ENCODE measurements at regions not wholly inside any gene's neighbourhood (a gene's known extent, or its start where the extent isn't known, plus 50 kb on each side); places are given as distances from the start of the nearest gene placed in this dataset.

- intact Hi-C loops (cut with DNase I), result no loop called here
- no peak for TF ChIP-seq CTCF (IDR thresholded peaks at IDR 0.05)
- H3K4me3 ChIP-seq, result no peak overlapping the region
- no peaks in the 10 kb centered on the region for H3K27me3 ChIP-seq
- H3K36me3 ChIP-seq, result no peaks in the 10 kb centered on the region
- DNase-seq (ENCODE audit: low spot score in 2 of 2), result no peak
- no peak overlapping the region for H3K27ac ChIP-seq
- no peaks in the 10 kb centered on the region for H3K9me3 ChIP-seq
- no peaks in the 10 kb centered on the region for H3K4me1 ChIP-seq
Observed at GRCh38 chr13:88118952-88119351, 447.8 kb downstream of the SLITRK5 start.

GRCh38 chr13:88124142-88124541 is 453.0 kb downstream of the SLITRK5 start:
- H3K36me3 ChIP-seq, result no peaks in the 10 kb centered on the region
- no peaks in the 10 kb centered on the region for H3K9me3 ChIP-seq
- no peak overlapping the region for H3K4me3 ChIP-seq
- H3K27me3 ChIP-seq, result no peaks in the 10 kb centered on the region
- H3K27ac ChIP-seq, result no peak overlapping the region
- no peaks in the 10 kb centered on the region for H3K4me1 ChIP-seq
- intact Hi-C loops (cut with DNase I), result no loop called here
- no peak for DNase-seq (ENCODE audit: low spot score in 2 of 2)
- no peak for TF ChIP-seq CTCF (IDR thresholded peaks at IDR 0.05)

- no peak for TF ChIP-seq CTCF (IDR thresholded peaks at IDR 0.05)
- DNase-seq (ENCODE audit: low spot score in 2 of 2), result no peak
- Histone ChIP-seq H3K9me3 (no peaks in the 10 kb centered on the region), H3K27ac (no peak overlapping the region), H3K4me3 (no peak overlapping the region), H3K4me1 (no peaks in the 10 kb centered on the region), H3K36me3 (no peaks in the 10 kb centered on the region), H3K27me3 (no peaks in the 10 kb centered on the region)
- intact Hi-C loops (cut with DNase I), result no loop called here
Observed at GRCh38 chr13:88125055-88125454, 453.9 kb downstream of the SLITRK5 start.

GRCh38 chr13:88136098-88136790 is 465.1 kb downstream of the SLITRK5 start:
- H3K4me1 ChIP-seq, result no peaks in the 10 kb centered on the region
- H3K4me3 ChIP-seq, result no peak overlapping the region
- H3K9me3 ChIP-seq, result no peaks in the 10 kb centered on the region
- no peak for DNase-seq (ENCODE audit: low spot score in 2 of 2)
- H3K27ac ChIP-seq, result no peak overlapping the region
- no peaks in the 10 kb centered on the region for H3K27me3 ChIP-seq
- H3K36me3 ChIP-seq, result no peaks in the 10 kb centered on the region
- intact Hi-C loops (cut with DNase I), result no loop called here
- TF ChIP-seq CTCF (IDR thresholded peaks at IDR 0.05), result no peak

- H3K4me3 ChIP-seq, result no peak overlapping the region
- H3K36me3 ChIP-seq, result no peaks in the 10 kb centered on the region
- no peaks in the 10 kb centered on the region for H3K27me3 ChIP-seq
- intact Hi-C loops (cut with DNase I), result no loop called here
- no peak overlapping the region for H3K27ac ChIP-seq
- H3K9me3 ChIP-seq, result no peaks in the 10 kb centered on the region
- no peak for DNase-seq (ENCODE audit: low spot score in 2 of 2)
- H3K4me1 ChIP-seq, result no peaks in the 10 kb centered on the region
- TF ChIP-seq CTCF (IDR thresholded peaks at IDR 0.05), result no peak
Observed at GRCh38 chr13:88142653-88143052, 471.5 kb downstream of the SLITRK5 start.

GRCh38 chr13:88144580-88144979 is 473.4 kb downstream of the SLITRK5 start:
- Histone ChIP-seq H3K36me3 (no peaks in the 10 kb centered on the region), H3K27ac (no peak overlapping the region), H3K9me3 (no peaks in the 10 kb centered on the region), H3K4me1 (no peaks in the 10 kb centered on the region), H3K4me3 (no peak overlapping the region), H3K27me3 (no peaks in the 10 kb centered on the region)
- intact Hi-C loops (cut with DNase I), result no loop called here
- DNase-seq (ENCODE audit: low spot score in 2 of 2), result no peak
- no peak for TF ChIP-seq CTCF (IDR thresholded peaks at IDR 0.05)
